Esophagus squamous epithelium (tissue), 5 donors: ENCODE measurements at regions not wholly inside any gene's neighbourhood (a gene's known extent, or its start where the extent isn't known, plus 50 kb on each side); places are given as distances from the start of the nearest gene placed in this dataset.
"Not testable (repeated sequence)": the region's sequence is repeated elsewhere in the genome, so short reads cannot be mapped to it uniquely, and the experiment has no call there.

ENCODE experiments used
- DNase-seq: peaks from one replicate; lab custom pipeline; 2025; lab: John Stamatoyannopoulos, UW
- H3K27ac ChIP-seq, 4 donors: fragments of 200-600 bp; sonication (generic); one replicate each; pipeline ENCODE4 v1.5.1; 2016 to 2019; ENCODE audit warnings: mild to moderate bottlenecking in 1 of 4
- H3K27me3 ChIP-seq, 4 donors: fragments of 200-600 bp; sonication (generic); 1 replicate in 3 of 4; 2 replicates in 1 of 4; pipeline versions ENCODE4 v1.5.1 to v1.6.0; 2017 to 2021; ENCODE audit warnings: antibody characterized with exemption in 1 of 4
- H3K36me3 ChIP-seq, 3 donors: fragments of 200-600 bp; sonication (generic); one replicate each; pipeline ENCODE4 v1.5.1; 2016 to 2019
- H3K4me1 ChIP-seq, 3 donors: fragments of 200-600 bp; sonication (generic); one replicate each; pipeline ENCODE4 v1.5.1; 2017 to 2019
- H3K4me3 ChIP-seq, 4 donors: fragments of 200-600 bp; sonication (generic); 1 replicate in 3 of 4; 2 replicates in 1 of 4; pipeline ENCODE4 v1.5.1; 2016 to 2019; ENCODE audit warnings: mild to moderate bottlenecking in 2 of 4, moderate library complexity in 1 of 4
- H3K9me3 ChIP-seq, 3 donors: fragments of 200-600 bp; sonication (generic); one replicate each; pipeline ENCODE4 v1.5.1; 2016 to 2019
- CTCF ChIP-seq, 6 experiments: fragments of 450-650 bp in 4 of 6; fragments of 200-600 bp in 2 of 6; sonication (generic) in 2 of 6; IDR thresholded peaks; one replicate each; pipeline ENCODE4 v1.5.1; 2016 to 2019; ENCODE audit warnings: antibody characterized with exemption in 6 of 6, mild to moderate bottlenecking in 4 of 6, moderate library complexity in 4 of 6
- POLR2A ChIP-seq, 4 donors: fragments of 450-650 bp; IDR thresholded peaks; one replicate each; pipeline ENCODE4 v1.6.1; 2017; ENCODE audit warnings: antibody characterized with exemption in 4 of 4, mild to moderate bottlenecking in 4 of 4, moderate library complexity in 3 of 4
- WGBS, 2 donors: methylation state at CpG; one replicate each; pipeline ENCODE4 v1.1.5; 2018; 5-methylcytosine and 5-hydroxymethylcytosine counted together
- intact Hi-C: fragments of 100-400 bp; cut with DNase I; formaldehyde crosslinking; loops from one replicate; pipeline ENCODE4 v1.15.0; 2022
- donor health status: DM: yes; HTN: yes; CAD: no.

- H3K4me1 ChIP-seq, result no peaks in the 10 kb centered on the region
- 70 to 80% methylated on average over 2 of the region's 2 CpGs for WGBS, 2 donors
- intact Hi-C loops, result no loop called here
- H3K36me3 ChIP-seq, result no peaks in the 10 kb centered on the region
- TF ChIP-seq POLR2A (IDR thresholded peaks at IDR 0.05), result no peak
- no peak for TF ChIP-seq CTCF (IDR thresholded peaks at IDR 0.05)
- H3K4me3 ChIP-seq, result no peak overlapping the region
- DNase-seq, result no peak
- no peaks in the 10 kb centered on the region for H3K27me3 ChIP-seq
- H3K9me3 ChIP-seq, result no peaks in the 10 kb centered on the region
- H3K27ac ChIP-seq, result no peak overlapping the region
Measured at GRCh38 chr6:164616917-164617524, 692.4 kb downstream of the C6orf118 start.

- intact Hi-C loops, result no loop called here
- H3K36me3 ChIP-seq, result no peaks in the 10 kb centered on the region
- H3K4me3 ChIP-seq, result no peak overlapping the region
- no peaks in the 10 kb centered on the region for H3K9me3 ChIP-seq
- WGBS, 2 donors, result 48 to 57% methylated on average over 3 of the region's 3 CpGs
- no peak for TF ChIP-seq CTCF (IDR thresholded peaks at IDR 0.05)
- no peak for TF ChIP-seq POLR2A (IDR thresholded peaks at IDR 0.05)
- no peaks in the 10 kb centered on the region for H3K4me1 ChIP-seq
- no peak for DNase-seq
- H3K27ac ChIP-seq, result no peak overlapping the region
- no peaks in the 10 kb centered on the region for H3K27me3 ChIP-seq
Measured at GRCh38 chr6:164612751-164613150, 696.7 kb downstream of the C6orf118 start.

GRCh38 chr6:164610859-164611258 lies 698.5 kb downstream of the C6orf118 start:
- DNase-seq, H3K36me3 ChIP-seq, intact Hi-C loops, H3K9me3 ChIP-seq, H3K27me3 ChIP-seq, H3K4me1 ChIP-seq, H3K4me3 ChIP-seq, H3K27ac ChIP-seq: not testable (repeated sequence)
- 81 to 86% methylated on average over 14 to 15 of the region's 15 CpGs for WGBS, 2 donors

GRCh38 chr6:164602415-164602814 lies 707.0 kb downstream of the C6orf118 start:
- H3K27ac ChIP-seq, H3K9me3 ChIP-seq, H3K4me3 ChIP-seq, H3K27me3 ChIP-seq, intact Hi-C loops, DNase-seq, H3K36me3 ChIP-seq, H3K4me1 ChIP-seq: not testable (repeated sequence)
- 82 to 84% methylated on average over 15 of the region's 15 CpGs for WGBS, 2 donors

GRCh38 chr6:164581563-164581962 lies 727.8 kb downstream of the C6orf118 start:
- no peaks in the 10 kb centered on the region for H3K36me3 ChIP-seq
- H3K4me3 ChIP-seq, result no peak overlapping the region
- 39 to 45% methylated on average over 2 to 4 of the region's 4 CpGs for WGBS, 2 donors
- no peaks in the 10 kb centered on the region for H3K27me3 ChIP-seq
- no peak overlapping the region for H3K27ac ChIP-seq
- peaks cover 0 to 14% (median 8%) of the 10 kb centered on the region in 3 donors for H3K9me3 ChIP-seq
- H3K4me1 ChIP-seq, result no peaks in the 10 kb centered on the region
- DNase-seq, result no peak
- no peak for TF ChIP-seq CTCF (IDR thresholded peaks at IDR 0.05)
- TF ChIP-seq POLR2A (IDR thresholded peaks at IDR 0.05), result no peak
- intact Hi-C loops, result no loop called here

GRCh38 chr6:164579035-164579434 lies 730.4 kb downstream of the C6orf118 start:
- intact Hi-C loops, result no loop called here
- Histone ChIP-seq H3K4me3 (no peak overlapping the region), H3K9me3 (peaks cover 0 to 14% (median 8%) of the 10 kb centered on the region in 3 donors), H3K27ac (no peak overlapping the region), H3K4me1 (no peaks in the 10 kb centered on the region), H3K36me3 (no peaks in the 10 kb centered on the region), H3K27me3 (no peaks in the 10 kb centered on the region)
- 41 to 43% methylated on average over 3 of the region's 3 CpGs for WGBS, 2 donors
- no peak for TF ChIP-seq POLR2A (IDR thresholded peaks at IDR 0.05)
- no peak for TF ChIP-seq CTCF (IDR thresholded peaks at IDR 0.05)
- DNase-seq, result no peak
